Lower lobe of right lung (tissue), 2 donors: ENCODE measurements at regions not wholly inside any gene's neighbourhood (a gene's known extent, or its start where the extent isn't known, plus 50 kb on each side); places are given as distances from the start of the nearest gene placed in this dataset.

Source experiments
- ATAC-seq, 2 donors: fragments of 200-7000 bp; cut with Tn5 transposase; one replicate each; pipeline ENCODE4 v1.9.1; 2020 to 2022; ENCODE audit warnings: mild to moderate bottlenecking in 2 of 2, moderate library complexity in 2 of 2
- DNase-seq: peaks from one replicate; pipeline ENCODE4 v3.0.0-alpha.2; 2020
- H3K27ac ChIP-seq: fragments of 200-600 bp; one replicate; pipeline ENCODE4 v1.8.0; 2022
- H3K27me3 ChIP-seq: fragments of 200-600 bp; one replicate; pipeline ENCODE4 v1.8.0; 2022; ENCODE audit warnings: low read depth
- H3K36me3 ChIP-seq: fragments of 200-600 bp; one replicate; pipeline ENCODE4 v1.8.0; 2022; ENCODE audit warnings: mild to moderate bottlenecking
- H3K4me1 ChIP-seq: fragments of 200-600 bp; one replicate; pipeline ENCODE4 v1.8.0; 2022
- H3K4me3 ChIP-seq: fragments of 200-600 bp; one replicate; pipeline ENCODE4 v1.8.0; 2022; ENCODE audit warnings: mild to moderate bottlenecking
- H3K9me3 ChIP-seq: fragments of 200-600 bp; one replicate; pipeline ENCODE4 v1.8.0; 2022
- CTCF ChIP-seq: fragments of 200-600 bp; IDR thresholded peaks from one replicate; pipeline ENCODE4 v1.8.0; 2022; ENCODE audit warnings: antibody characterized with exemption, mild to moderate bottlenecking
- intact Hi-C: fragments of 100-400 bp; cut with DNase I; formaldehyde crosslinking; loops from one replicate; pipeline ENCODE4 v1.11.0; 2022
- donor health status: DM: no; HTN: yes; CAD: no; lungs with severe emphysema.

DNA sequence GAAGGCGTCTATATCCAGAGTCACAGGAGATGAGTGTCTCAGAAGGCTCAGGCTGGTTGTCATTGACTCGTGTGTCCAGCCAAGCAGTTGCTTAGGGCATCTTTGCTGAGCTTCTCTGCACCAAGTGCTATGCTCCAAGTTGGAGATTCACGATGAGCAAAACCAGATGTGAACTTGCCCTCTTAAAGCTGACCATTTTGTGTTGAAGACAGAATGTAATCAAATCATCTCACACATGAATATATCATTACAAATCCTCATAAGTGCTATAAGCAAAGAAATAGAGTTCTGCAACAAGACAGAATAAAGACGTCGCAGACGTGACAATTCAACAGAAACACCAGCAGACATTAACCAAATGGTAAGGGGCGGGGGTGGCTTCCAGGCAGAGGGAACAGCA lies 103.9 kb downstream of the ALDH8A1 start:
- H3K27ac ChIP-seq, result no peak overlapping the region
- ATAC-seq (no peak), DNase-seq (no peak)
- H3K27me3 ChIP-seq, result no peaks in the 10 kb centered on the region
- H3K4me3 ChIP-seq, result no peak overlapping the region
- no peaks in the 10 kb centered on the region for H3K36me3 ChIP-seq
- no peaks in the 10 kb centered on the region for H3K9me3 ChIP-seq
- intact Hi-C loops, result no loop called here
- TF ChIP-seq CTCF, result no peak
- H3K4me1 ChIP-seq, result no peaks in the 10 kb centered on the region

DNA sequence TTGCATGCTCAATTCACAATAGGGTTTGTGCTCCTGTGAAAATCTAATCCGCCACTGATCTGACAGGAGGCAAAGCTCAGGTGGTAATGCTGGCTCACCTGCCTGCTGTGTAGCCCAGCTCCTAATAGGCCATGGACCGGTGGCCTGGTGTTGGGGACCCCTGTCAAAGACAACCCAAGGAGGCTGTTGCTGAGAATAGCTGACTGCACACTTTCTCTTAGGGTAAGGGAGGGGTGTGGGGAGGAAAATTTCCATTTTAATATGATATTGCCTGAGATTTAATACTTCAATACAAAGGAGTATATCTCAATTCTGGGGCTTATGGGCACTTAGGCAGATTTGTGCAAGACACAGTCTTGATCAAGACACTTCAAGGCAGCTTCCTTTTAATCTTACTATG lies 105.8 kb downstream of the ALDH8A1 start:
- intact Hi-C loops, result no loop called here
- Histone ChIP-seq H3K36me3 (no peaks in the 10 kb centered on the region), H3K4me1 (no peaks in the 10 kb centered on the region), H3K9me3 (no peaks in the 10 kb centered on the region), H3K27ac (no peak overlapping the region), H3K4me3 (no peak overlapping the region), H3K27me3 (no peaks in the 10 kb centered on the region)
- DNase-seq (no peak), ATAC-seq (no peak)
- no peak for TF ChIP-seq CTCF

DNA sequence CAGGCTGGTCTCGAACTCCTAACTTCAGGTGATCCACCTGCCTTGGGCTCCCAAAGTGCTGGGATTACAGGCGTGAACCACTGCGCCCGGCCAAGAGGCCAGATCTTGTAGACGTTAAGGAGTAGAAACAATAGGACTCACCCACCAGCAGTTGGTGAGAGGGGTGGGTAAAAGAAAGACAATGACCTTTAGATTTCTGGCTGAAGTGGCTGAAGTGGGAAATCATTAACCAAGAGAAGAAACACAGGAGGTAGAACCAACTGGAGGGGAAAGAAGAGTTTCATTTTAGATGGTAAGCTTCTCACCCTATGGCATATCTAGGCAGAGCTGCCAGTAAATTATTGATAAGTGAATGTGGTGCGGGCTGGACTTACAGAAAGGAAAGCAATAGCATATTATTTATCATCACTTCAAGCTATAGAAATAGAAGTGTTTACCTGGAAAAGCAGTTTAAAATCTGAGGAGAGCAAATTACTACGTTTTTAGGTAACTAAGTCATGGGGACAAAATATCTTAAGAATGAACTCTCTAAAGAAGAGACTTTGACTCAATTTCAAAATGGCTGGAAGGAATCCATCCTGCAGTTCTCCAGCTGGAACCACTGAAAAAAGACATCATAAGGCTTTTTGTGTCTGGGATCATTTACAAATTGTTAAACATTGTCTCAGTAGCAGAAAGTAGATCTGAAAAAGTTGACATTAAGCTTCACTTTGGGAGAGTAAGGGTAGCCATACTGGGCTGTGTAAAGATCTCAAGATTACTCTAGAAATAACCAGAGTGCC lies 109.6 kb downstream of the ALDH8A1 start:
- H3K9me3 ChIP-seq, result no peaks in the 10 kb centered on the region
- intact Hi-C loops, result no loop called here
- H3K4me3 ChIP-seq, result no peak overlapping the region
- TF ChIP-seq CTCF, result no peak
- H3K27ac ChIP-seq, result no peak overlapping the region
- no peaks in the 10 kb centered on the region for H3K36me3 ChIP-seq
- ATAC-seq, result no peak
- no peak for DNase-seq
- peaks cover 9% of the 10 kb centered on the region for H3K4me1 ChIP-seq
- no peaks in the 10 kb centered on the region for H3K27me3 ChIP-seq

GRCh38 chr6:134835993-134836392 lies 113.9 kb downstream of the ALDH8A1 start:
- TF ChIP-seq CTCF, result no peak
- no peak overlapping the region for H3K4me3 ChIP-seq
- H3K9me3 ChIP-seq, result no peaks in the 10 kb centered on the region
- DNase-seq (no peak), ATAC-seq (no peak)
- no peak overlapping the region for H3K27ac ChIP-seq
- no peaks in the 10 kb centered on the region for H3K27me3 ChIP-seq
- intact Hi-C loops, result no loop called here
- peaks cover 9% of the 10 kb centered on the region for H3K4me1 ChIP-seq
- no peaks in the 10 kb centered on the region for H3K36me3 ChIP-seq

- no peaks in the 10 kb centered on the region for H3K27me3 ChIP-seq
- H3K9me3 ChIP-seq, result no peaks in the 10 kb centered on the region
- intact Hi-C loops, result no loop called here
- ATAC-seq (no peak), DNase-seq (no peak)
- no peak for TF ChIP-seq CTCF
- no peak overlapping the region for H3K27ac ChIP-seq
- no peak overlapping the region for H3K4me3 ChIP-seq
- H3K4me1 ChIP-seq, result no peaks in the 10 kb centered on the region
- H3K36me3 ChIP-seq, result no peaks in the 10 kb centered on the region
Measured at GRCh38 chr6:134830940-134831339, 119.0 kb downstream of the ALDH8A1 start.
